Osteoblast (primary cell): ENCODE measurements at regions not wholly inside any gene's neighbourhood (a gene's known extent, or its start where the extent isn't known, plus 50 kb on each side); places are given as distances from the start of the nearest gene placed in this dataset.

ENCODE experiments used
- DNase-seq: peaks from one replicate; pipeline ENCODE4 v3.0.0; 2011; ENCODE audit warnings: low spot score, mixed read lengths; ENCODE audit not compliant: insufficient read length; ENCODE audit errors: missing footprints
- H2AFZ ChIP-seq: 2 replicates; pipeline ENCODE4 v1.6.0; 2011; ENCODE audit warnings: mild to moderate bottlenecking, low read length
- H3K27ac ChIP-seq: 2 replicates; pipeline ENCODE4 v1.5.1; 2011; ENCODE audit warnings: mild to moderate bottlenecking, low read depth, low read length, moderate library complexity
- H3K27me3 ChIP-seq: 2 replicates; pipeline ENCODE4 v1.6.0; 2012; ENCODE audit warnings: mild to moderate bottlenecking, control low read depth, inconsistent platforms, low read length, moderate library complexity; ENCODE audit not compliant: insufficient read depth
- H3K36me3 ChIP-seq: 2 replicates; pipeline ENCODE4 v1.5.1; 2011; ENCODE audit warnings: mild to moderate bottlenecking, low read length, control low read depth, moderate library complexity; ENCODE audit not compliant: insufficient read depth
- H3K4me1 ChIP-seq: 2 replicates; pipeline ENCODE4 v1.5.1; 2011; ENCODE audit warnings: mild to moderate bottlenecking, low read length, control low read depth, moderate library complexity; ENCODE audit not compliant: insufficient read depth
- H3K4me2 ChIP-seq: 2 replicates; pipeline ENCODE4 v1.6.0; 2011; ENCODE audit warnings: mild to moderate bottlenecking, low read length; ENCODE audit not compliant: insufficient read depth
- H3K4me3 ChIP-seq: fragments of 200-600 bp; sonication (generic); 3 replicates; pipeline ENCODE4 v1.5.1; 2012; ENCODE audit warnings: mild to moderate bottlenecking, low read length, inconsistent platforms; ENCODE audit not compliant: insufficient read depth
- H3K79me2 ChIP-seq: 2 replicates; pipeline ENCODE4 v1.6.0; 2012; ENCODE audit warnings: mild to moderate bottlenecking, low read length, control low read depth, inconsistent platforms; ENCODE audit not compliant: insufficient read depth
- H3K9me3 ChIP-seq: 2 replicates; pipeline ENCODE4 v1.5.1; 2011; ENCODE audit warnings: low read depth, low read length, control low read depth
- H4K20me1 ChIP-seq: 2 replicates; pipeline ENCODE4 v1.6.0; 2012; ENCODE audit warnings: mild to moderate bottlenecking, low read length, control low read depth; ENCODE audit not compliant: insufficient read depth
- TF ChIP-seq, protein P1 (sequence below): IDR thresholded peaks from 2 replicates; pipeline ENCODE4 v1.5.1; 2011; ENCODE audit warnings: mild to moderate bottlenecking, low read depth, low read length, moderate library complexity; ENCODE audit errors: extremely low read depth

DNA sequence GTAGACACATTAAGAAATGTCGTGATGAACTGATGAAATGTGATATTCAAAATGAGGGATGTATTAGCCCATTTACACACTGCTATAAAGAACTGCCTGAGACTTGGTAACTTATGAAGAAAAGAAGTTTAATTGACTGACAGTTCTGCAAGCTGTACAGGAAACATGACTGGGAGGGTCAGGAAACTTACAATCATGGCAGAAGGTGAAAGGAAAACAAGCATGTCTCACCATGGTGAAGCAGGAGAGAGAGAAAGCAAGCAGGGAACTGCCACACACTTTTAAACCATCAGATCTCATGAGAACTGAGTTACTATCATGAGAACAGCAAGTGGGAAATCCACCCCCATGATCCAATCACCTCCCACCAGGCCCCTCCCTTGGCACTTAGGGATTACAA lies 1010.8 kb upstream of the CELF4 start:
- Histone ChIP-seq H3K27ac (no peak overlapping the region), H3K4me1 (no peaks in the 10 kb centered on the region), H3K27me3 (no peaks in the 10 kb centered on the region), H3K9me3 (peaks cover 3% of the 10 kb centered on the region), H3K4me2 (no peak overlapping the region), H3K4me3 (no peak overlapping the region), H2AFZ (no peak overlapping the region), H4K20me1 (no peaks in the 10 kb centered on the region), H3K79me2 (no peaks in the 10 kb centered on the region), H3K36me3 (no peaks in the 10 kb centered on the region)
- TF ChIP-seq, protein P1, sequence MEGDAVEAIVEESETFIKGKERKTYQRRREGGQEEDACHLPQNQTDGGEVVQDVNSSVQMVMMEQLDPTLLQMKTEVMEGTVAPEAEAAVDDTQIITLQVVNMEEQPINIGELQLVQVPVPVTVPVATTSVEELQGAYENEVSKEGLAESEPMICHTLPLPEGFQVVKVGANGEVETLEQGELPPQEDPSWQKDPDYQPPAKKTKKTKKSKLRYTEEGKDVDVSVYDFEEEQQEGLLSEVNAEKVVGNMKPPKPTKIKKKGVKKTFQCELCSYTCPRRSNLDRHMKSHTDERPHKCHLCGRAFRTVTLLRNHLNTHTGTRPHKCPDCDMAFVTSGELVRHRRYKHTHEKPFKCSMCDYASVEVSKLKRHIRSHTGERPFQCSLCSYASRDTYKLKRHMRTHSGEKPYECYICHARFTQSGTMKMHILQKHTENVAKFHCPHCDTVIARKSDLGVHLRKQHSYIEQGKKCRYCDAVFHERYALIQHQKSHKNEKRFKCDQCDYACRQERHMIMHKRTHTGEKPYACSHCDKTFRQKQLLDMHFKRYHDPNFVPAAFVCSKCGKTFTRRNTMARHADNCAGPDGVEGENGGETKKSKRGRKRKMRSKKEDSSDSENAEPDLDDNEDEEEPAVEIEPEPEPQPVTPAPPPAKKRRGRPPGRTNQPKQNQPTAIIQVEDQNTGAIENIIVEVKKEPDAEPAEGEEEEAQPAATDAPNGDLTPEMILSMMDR, result no peak
- DNase-seq, result no peak

- H3K36me3 ChIP-seq, result no peaks in the 10 kb centered on the region
- no peak overlapping the region for H3K4me3 ChIP-seq
These were observed 1010.0 kb upstream of the CELF4 start for GRCh38 chr18:38575648-38576047.

GRCh38 chr18:38575023-38575422 lies 1009.4 kb upstream of the CELF4 start:
- H3K36me3 ChIP-seq, result no peaks in the 10 kb centered on the region
- no peaks in the 10 kb centered on the region for H3K79me2 ChIP-seq
- TF ChIP-seq, protein P1, result no peak
- no peaks in the 10 kb centered on the region for H3K4me1 ChIP-seq
- H3K4me2 ChIP-seq, result no peak overlapping the region
- H3K27me3 ChIP-seq, result no peaks in the 10 kb centered on the region
- H3K4me3 ChIP-seq, result no peak overlapping the region
- no peak overlapping the region for H3K27ac ChIP-seq
- H4K20me1 ChIP-seq, result no peaks in the 10 kb centered on the region
- DNase-seq, result no peak
- H3K9me3 ChIP-seq, result peaks cover 3% of the 10 kb centered on the region
- no peak overlapping the region for H2AFZ ChIP-seq

More at GRCh38 chr18:38575648-38576047, 1010.0 kb upstream of the CELF4 start:
- Histone ChIP-seq H3K27ac (no peak overlapping the region), H2AFZ (no peak overlapping the region), H3K9me3 (peaks cover 4% of the 10 kb centered on the region), H3K79me2 (no peaks in the 10 kb centered on the region), H3K27me3 (no peaks in the 10 kb centered on the region), H3K4me2 (no peak overlapping the region), H4K20me1 (no peaks in the 10 kb centered on the region), H3K4me1 (no peaks in the 10 kb centered on the region)
- no peak for DNase-seq
- TF ChIP-seq, protein P1, result no peak

DNA sequence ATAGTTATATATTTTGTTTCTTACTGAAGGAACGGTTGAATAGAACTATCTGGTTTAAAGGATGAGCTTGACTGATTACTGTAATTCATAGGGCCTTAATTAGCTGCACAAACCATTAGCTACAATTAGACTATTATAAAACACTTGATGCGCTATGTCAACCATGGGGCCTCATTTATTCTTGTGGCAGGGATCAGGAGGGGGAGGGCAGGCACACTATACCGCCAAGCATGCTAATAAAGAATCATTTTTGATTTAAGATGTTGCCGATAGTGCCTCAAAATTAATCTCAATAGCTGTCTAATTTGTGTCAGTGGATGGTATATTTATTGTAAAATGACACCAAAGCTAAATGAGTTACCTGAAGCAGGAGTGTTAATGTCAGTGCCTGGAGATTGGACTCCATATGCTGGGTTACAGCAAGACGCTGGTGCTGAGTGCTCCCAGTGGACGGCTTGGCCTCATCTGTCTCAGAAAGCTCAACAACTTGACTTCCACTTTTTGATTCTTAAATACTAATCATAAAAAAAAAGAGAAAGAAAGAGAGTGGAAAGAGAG lies 1007.0 kb upstream of the CELF4 start:
- H3K36me3 ChIP-seq, result no peaks in the 10 kb centered on the region
- H3K27me3 ChIP-seq, result no peaks in the 10 kb centered on the region
- H3K27ac ChIP-seq, result no peak overlapping the region
- H3K4me2 ChIP-seq, result no peak overlapping the region
- H3K9me3 ChIP-seq, result peaks cover 8% of the 10 kb centered on the region
- no peak for DNase-seq
- H3K79me2 ChIP-seq, result no peaks in the 10 kb centered on the region
- H4K20me1 ChIP-seq, result no peaks in the 10 kb centered on the region
- no peaks in the 10 kb centered on the region for H3K4me1 ChIP-seq
- TF ChIP-seq, protein P1, result no peak
- no peak overlapping the region for H2AFZ ChIP-seq
- no peak overlapping the region for H3K4me3 ChIP-seq
